ENCODE measurements at regions not wholly inside any gene's neighbourhood (a gene's known extent, or its start where the extent isn't known, plus 50 kb on each side); places are given as distances from the start of the nearest gene placed in this dataset.

DNA sequence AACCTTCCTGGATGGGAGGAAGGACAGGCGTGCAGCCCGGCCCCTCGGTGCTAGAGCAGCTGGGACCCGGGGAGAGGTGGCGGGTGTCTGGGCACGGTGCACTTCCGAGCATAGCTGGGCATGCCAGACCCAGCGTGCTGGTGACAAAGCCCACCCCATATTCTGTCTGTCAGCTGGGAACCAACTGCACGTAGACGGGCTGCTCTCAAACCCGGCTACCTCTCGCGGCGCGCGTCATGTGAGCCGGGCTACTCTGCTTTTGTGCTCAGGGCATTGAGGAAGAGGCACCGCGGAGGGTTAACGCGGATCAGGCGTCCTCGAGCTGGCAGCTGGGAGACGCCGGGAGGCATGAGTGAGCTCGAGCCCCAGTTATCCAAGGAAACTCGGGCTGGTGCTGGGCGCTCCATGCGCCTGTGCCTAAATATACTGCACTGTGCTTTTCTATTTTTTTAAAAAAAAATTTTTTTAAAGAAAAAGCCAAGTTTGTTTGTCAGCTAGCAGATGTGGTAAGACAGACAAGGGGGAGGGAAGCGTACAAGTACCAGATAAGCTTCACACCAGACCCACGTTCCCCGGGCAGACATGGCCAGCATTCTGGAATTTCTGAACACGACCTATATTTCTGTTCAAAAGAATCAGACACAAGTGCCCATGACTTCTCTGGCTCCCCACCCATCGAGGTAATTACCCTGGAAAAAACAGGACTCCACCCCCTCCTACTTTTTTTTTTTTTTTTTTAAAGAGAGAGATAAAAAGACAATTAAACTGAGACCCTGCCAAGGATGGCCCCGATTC lies 425.6 kb downstream of the SHANK2 start:
- TF ChIP-seq, protein P1, sequence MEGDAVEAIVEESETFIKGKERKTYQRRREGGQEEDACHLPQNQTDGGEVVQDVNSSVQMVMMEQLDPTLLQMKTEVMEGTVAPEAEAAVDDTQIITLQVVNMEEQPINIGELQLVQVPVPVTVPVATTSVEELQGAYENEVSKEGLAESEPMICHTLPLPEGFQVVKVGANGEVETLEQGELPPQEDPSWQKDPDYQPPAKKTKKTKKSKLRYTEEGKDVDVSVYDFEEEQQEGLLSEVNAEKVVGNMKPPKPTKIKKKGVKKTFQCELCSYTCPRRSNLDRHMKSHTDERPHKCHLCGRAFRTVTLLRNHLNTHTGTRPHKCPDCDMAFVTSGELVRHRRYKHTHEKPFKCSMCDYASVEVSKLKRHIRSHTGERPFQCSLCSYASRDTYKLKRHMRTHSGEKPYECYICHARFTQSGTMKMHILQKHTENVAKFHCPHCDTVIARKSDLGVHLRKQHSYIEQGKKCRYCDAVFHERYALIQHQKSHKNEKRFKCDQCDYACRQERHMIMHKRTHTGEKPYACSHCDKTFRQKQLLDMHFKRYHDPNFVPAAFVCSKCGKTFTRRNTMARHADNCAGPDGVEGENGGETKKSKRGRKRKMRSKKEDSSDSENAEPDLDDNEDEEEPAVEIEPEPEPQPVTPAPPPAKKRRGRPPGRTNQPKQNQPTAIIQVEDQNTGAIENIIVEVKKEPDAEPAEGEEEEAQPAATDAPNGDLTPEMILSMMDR (IDR thresholded peaks at IDR 0.05; ENCODE audit: insufficient read depth, low read depth, low read length): no peak
- TF ChIP-seq EZH2 (IDR thresholded peaks at IDR 0.05; ENCODE audit: insufficient read depth, low read length): peak; percentile 62
